Smooth muscle cell (in vitro differentiated cells): ENCODE measurements at regions not wholly inside any gene's neighbourhood (a gene's known extent, or its start where the extent isn't known, plus 50 kb on each side); places are given as distances from the start of the nearest gene placed in this dataset.

Source experiments
- DNase-seq: peaks from one replicate; lab custom pipeline; 2025; ENCODE audit not compliant: unreplicated experiment; lab: John Stamatoyannopoulos, UW
- H2AFZ ChIP-seq: fragments of 200-600 bp; sonication (generic); 2 replicates; pipeline ENCODE4 v1.6.0; 2016; ENCODE audit warnings: antibody characterized with exemption, low read depth, mild to moderate bottlenecking
- H3F3A ChIP-seq: fragments of 200-600 bp; sonication (generic); 2 replicates; pipeline ENCODE4 v1.6.0; 2017; ENCODE audit warnings: antibody characterized with exemption, low read depth
- H3K27ac ChIP-seq: fragments of 200-600 bp; sonication (generic); 2 replicates; pipeline ENCODE4 v1.5.1; 2016; ENCODE audit warnings: low read depth, mild to moderate bottlenecking
- H3K27me3 ChIP-seq: fragments of 200-600 bp; sonication (generic); 2 replicates; pipeline ENCODE4 v1.6.1; 2016; ENCODE audit warnings: low read depth, mild to moderate bottlenecking
- H3K36me3 ChIP-seq: fragments of 200-600 bp; sonication (generic); 2 replicates; pipeline ENCODE4 v1.5.1; 2016; ENCODE audit warnings: low read depth
- H3K4me1 ChIP-seq: fragments of 200-600 bp; sonication (generic); 2 replicates; pipeline ENCODE4 v1.5.1; 2016; ENCODE audit warnings: low read depth
- H3K4me2 ChIP-seq: fragments of 200-600 bp; sonication (generic); 2 replicates; pipeline ENCODE4 v1.6.0; 2016; ENCODE audit warnings: mild to moderate bottlenecking
- H3K4me3 ChIP-seq: fragments of 200-600 bp; sonication (generic); 2 replicates; pipeline ENCODE4 v1.5.1; 2016; ENCODE audit warnings: mild to moderate bottlenecking
- H3K79me2 ChIP-seq: fragments of 200-600 bp; sonication (generic); 2 replicates; pipeline ENCODE4 v1.6.0; 2016; ENCODE audit warnings: low read depth, mild to moderate bottlenecking
- H3K9ac ChIP-seq: fragments of 200-600 bp; sonication (generic); 2 replicates; pipeline ENCODE4 v1.6.0; 2016; ENCODE audit warnings: low read depth
- H3K9me3 ChIP-seq: fragments of 200-600 bp; sonication (generic); replicated peaks from 2 replicates; pipeline ENCODE4 v1.5.1; 2016; ENCODE audit warnings: low read depth
- H4K20me1 ChIP-seq: fragments of 200-600 bp; sonication (generic); 2 replicates; pipeline ENCODE4 v1.6.0; 2016; ENCODE audit warnings: low read depth
- CTCF ChIP-seq: fragments of 200-600 bp; sonication (generic); IDR thresholded peaks from 2 replicates; pipeline ENCODE4 v1.5.1; 2017; ENCODE audit warnings: borderline replicate concordance, mild to moderate bottlenecking, antibody characterized with exemption; ENCODE audit not compliant: insufficient read depth, poor library complexity, severe bottlenecking
- WGBS: methylation state at CpG from one replicate; pipeline ENCODE4 v1.1.7; 2016; ENCODE audit warnings: low lambda C conversion rate; 5-methylcytosine and 5-hydroxymethylcytosine counted together

GRCh38 chr7:106595922-106596321 is 65.0 kb downstream of the CCDC71L start:
- no peaks in the 10 kb centered on the region for H3K27me3 ChIP-seq
- no peak overlapping the region for H3K4me2 ChIP-seq

GRCh38 chr7:106593028-106593417 is 67.9 kb downstream of the CCDC71L start:
- Histone ChIP-seq H3K9ac (no peak overlapping the region), H2AFZ (no peak overlapping the region), H3K4me1 (no peaks in the 10 kb centered on the region), H3K27ac (no peak overlapping the region), H3K36me3 (no peaks in the 10 kb centered on the region), H3K9me3 (no peaks in the 10 kb centered on the region), H3F3A (no peaks in the 10 kb centered on the region), H3K27me3 (no peaks in the 10 kb centered on the region), H4K20me1 (no peaks in the 10 kb centered on the region), H3K4me2 (no peak overlapping the region), H3K79me2 (no peaks in the 10 kb centered on the region), H3K4me3 (no peak overlapping the region)
- no peak for TF ChIP-seq CTCF
- no peak for DNase-seq
- 61% methylated on average over 2 of the region's 2 CpGs for WGBS

More at GRCh38 chr7:106595922-106596321, 65.0 kb downstream of the CCDC71L start:
- Histone ChIP-seq H3K4me3 (no peak overlapping the region), H3K9me3 (no peaks in the 10 kb centered on the region), H3K9ac (no peak overlapping the region), H3K4me1 (no peaks in the 10 kb centered on the region), H3F3A (no peaks in the 10 kb centered on the region), H2AFZ (no peak overlapping the region), H3K27ac (no peak overlapping the region), H3K79me2 (no peaks in the 10 kb centered on the region), H3K36me3 (no peaks in the 10 kb centered on the region), H4K20me1 (no peaks in the 10 kb centered on the region)
- TF ChIP-seq CTCF = no peak
- no peak for DNase-seq
- WGBS = 93% methylated on average over 3 of the region's 3 CpGs

- WGBS = 81% methylated on average over 1 of the region's 1 CpG
- no peak overlapping the region for H2AFZ ChIP-seq
- no peak overlapping the region for H3K4me3 ChIP-seq
- H4K20me1 ChIP-seq = no peaks in the 10 kb centered on the region
- no peaks in the 10 kb centered on the region for H3K27me3 ChIP-seq
- no peaks in the 10 kb centered on the region for H3K36me3 ChIP-seq
- no peak overlapping the region for H3K9ac ChIP-seq
- no peaks in the 10 kb centered on the region for H3K79me2 ChIP-seq
- DNase-seq = no peak
- no peaks in the 10 kb centered on the region for H3K4me1 ChIP-seq
- TF ChIP-seq CTCF = no peak
- no peak overlapping the region for H3K4me2 ChIP-seq
- H3K9me3 ChIP-seq = no peaks in the 10 kb centered on the region
- no peaks in the 10 kb centered on the region for H3F3A ChIP-seq
- no peak overlapping the region for H3K27ac ChIP-seq
Observed at GRCh38 chr7:106592282-106593027, 68.5 kb downstream of the CCDC71L start.

GRCh38 chr7:106591146-106591545 is 69.8 kb downstream of the CCDC71L start:
- Histone ChIP-seq H3K79me2 (no peaks in the 10 kb centered on the region), H3K36me3 (no peaks in the 10 kb centered on the region), H3K27me3 (no peaks in the 10 kb centered on the region), H4K20me1 (no peaks in the 10 kb centered on the region), H3K4me3 (no peak overlapping the region), H3K9me3 (no peaks in the 10 kb centered on the region), H3K4me1 (no peaks in the 10 kb centered on the region), H3F3A (no peaks in the 10 kb centered on the region), H3K9ac (no peak overlapping the region), H3K27ac (no peak overlapping the region), H3K4me2 (no peak overlapping the region), H2AFZ (no peak overlapping the region)
- no peak for TF ChIP-seq CTCF
- 99% methylated on average over 4 of the region's 4 CpGs for WGBS
- no peak for DNase-seq
